ENCODE measurements at regions not wholly inside any gene's neighbourhood (a gene's known extent, or its start where the extent isn't known, plus 50 kb on each side); places are given as distances from the start of the nearest gene placed in this dataset.

- Mint-ChIP-seq H3K9me3 (ENCODE audit: unreplicated experiment) (peaks cover 2% of the 10 kb centered on the region), H3K27me3 (ENCODE audit: low read depth, unreplicated experiment) (no peaks in the 10 kb centered on the region), H3K4me3 (ENCODE audit: unreplicated experiment) (no peak overlapping the region), H3K27ac (ENCODE audit: unreplicated experiment) (no peak overlapping the region), H3K36me3 (ENCODE audit: low read depth, unreplicated experiment) (no peaks in the 10 kb centered on the region), H3K4me1 (ENCODE audit: low read depth, unreplicated experiment) (no peaks in the 10 kb centered on the region)
- Histone ChIP-seq H4K20me1 (ENCODE audit: insufficient read depth, low read length) (no peaks in the 10 kb centered on the region), H3K27me3 (ENCODE audit: insufficient read depth, low read length) (no peaks in the 10 kb centered on the region), H3K4me1 (ENCODE audit: insufficient read depth, low read length) (no peaks in the 10 kb centered on the region), H3K4me2 (ENCODE audit: low read length) (no peak overlapping the region), H3K79me2 (ENCODE audit: insufficient read depth, low read length) (no peaks in the 10 kb centered on the region), H3K4me3 (ENCODE audit: insufficient read depth, low read depth, low read length) (no peak overlapping the region), H2AFZ (ENCODE audit: low read depth, low read length) (no peak overlapping the region), H3K9me3 (ENCODE audit: insufficient read depth, low read depth, low read length) (no peaks in the 10 kb centered on the region), H3K27ac (ENCODE audit: low read depth, low read length) (no peak overlapping the region), H3K36me3 (ENCODE audit: insufficient read depth, low read length) (no peaks in the 10 kb centered on the region), H3K9ac (ENCODE audit: low read length) (no peak overlapping the region)
- DNase-seq (ENCODE audit: low read depth) (no peak), FAIRE-seq (no peak)
- TF ChIP-seq EZH2 (IDR thresholded peaks at IDR 0.05; ENCODE audit: insufficient read depth, low read length) (no peak), CTCF (IDR thresholded peaks at IDR 0.05; ENCODE audit: insufficient read depth, low read depth, low read length) (no peak)
Observed at GRCh38 chr13:73608711-73609485, 525.3 kb downstream of the KLF12 start.

GRCh38 chr13:73608157-73608516, 526.1 kb downstream of the KLF12 start:
- H3K9me3 ChIP-seq (ENCODE audit: insufficient read depth, low read depth, low read length): no peaks in the 10 kb centered on the region
- H3K27me3 Mint-ChIP-seq (ENCODE audit: low read depth, unreplicated experiment): no peaks in the 10 kb centered on the region
- no peaks in the 10 kb centered on the region for H3K4me1 Mint-ChIP-seq (ENCODE audit: low read depth, unreplicated experiment)
- no peaks in the 10 kb centered on the region for H3K36me3 Mint-ChIP-seq (ENCODE audit: low read depth, unreplicated experiment)
- no peak overlapping the region for H3K4me3 Mint-ChIP-seq (ENCODE audit: unreplicated experiment)
- H3K9ac ChIP-seq (ENCODE audit: low read length): no peak overlapping the region
- H3K79me2 ChIP-seq (ENCODE audit: insufficient read depth, low read length): no peaks in the 10 kb centered on the region
- no peak for TF ChIP-seq EZH2 (IDR thresholded peaks at IDR 0.05; ENCODE audit: insufficient read depth, low read length)
- no peak for TF ChIP-seq CTCF (IDR thresholded peaks at IDR 0.05; ENCODE audit: insufficient read depth, low read depth, low read length)
- H2AFZ ChIP-seq (ENCODE audit: low read depth, low read length): no peak overlapping the region
- DNase-seq (ENCODE audit: low read depth) (no peak), FAIRE-seq (no peak)
- H3K4me3 ChIP-seq (ENCODE audit: insufficient read depth, low read depth, low read length): no peak overlapping the region
- no peaks in the 10 kb centered on the region for H3K4me1 ChIP-seq (ENCODE audit: insufficient read depth, low read length)
- no peaks in the 10 kb centered on the region for H3K36me3 ChIP-seq (ENCODE audit: insufficient read depth, low read length)
- no peaks in the 10 kb centered on the region for H4K20me1 ChIP-seq (ENCODE audit: insufficient read depth, low read length)
- no peak overlapping the region for H3K4me2 ChIP-seq (ENCODE audit: low read length)
- no peaks in the 10 kb centered on the region for H3K27me3 ChIP-seq (ENCODE audit: insufficient read depth, low read length)
- peaks cover 2% of the 10 kb centered on the region for H3K9me3 Mint-ChIP-seq (ENCODE audit: unreplicated experiment)
- no peak overlapping the region for H3K27ac Mint-ChIP-seq (ENCODE audit: unreplicated experiment)
- H3K27ac ChIP-seq (ENCODE audit: low read depth, low read length): no peak overlapping the region

- Mint-ChIP-seq H3K27me3 (ENCODE audit: low read depth, unreplicated experiment) (no peaks in the 10 kb centered on the region), H3K36me3 (ENCODE audit: low read depth, unreplicated experiment) (no peaks in the 10 kb centered on the region), H3K4me3 (ENCODE audit: unreplicated experiment) (no peak overlapping the region)
Observed at GRCh38 chr13:73607489-73608156, 526.6 kb downstream of the KLF12 start.

More at GRCh38 chr13:73607489-73608156, 526.6 kb downstream of the KLF12 start:
- Histone ChIP-seq H3K36me3 (ENCODE audit: insufficient read depth, low read length) (no peaks in the 10 kb centered on the region), H3K27me3 (ENCODE audit: insufficient read depth, low read length) (no peaks in the 10 kb centered on the region), H4K20me1 (ENCODE audit: insufficient read depth, low read length) (no peaks in the 10 kb centered on the region), H3K4me3 (ENCODE audit: insufficient read depth, low read depth, low read length) (no peak overlapping the region), H3K79me2 (ENCODE audit: insufficient read depth, low read length) (no peaks in the 10 kb centered on the region), H3K9me3 (ENCODE audit: insufficient read depth, low read depth, low read length) (no peaks in the 10 kb centered on the region), H3K9ac (ENCODE audit: low read length) (no peak overlapping the region), H3K27ac (ENCODE audit: low read depth, low read length) (no peak overlapping the region), H3K4me2 (ENCODE audit: low read length) (no peak overlapping the region), H3K4me1 (ENCODE audit: insufficient read depth, low read length) (no peaks in the 10 kb centered on the region), H2AFZ (ENCODE audit: low read depth, low read length) (no peak overlapping the region)
- H3K9me3 Mint-ChIP-seq (ENCODE audit: unreplicated experiment): peaks cover 2% of the 10 kb centered on the region
- no peak for TF ChIP-seq EZH2 (IDR thresholded peaks at IDR 0.05; ENCODE audit: insufficient read depth, low read length)
- no peak for TF ChIP-seq CTCF (IDR thresholded peaks at IDR 0.05; ENCODE audit: insufficient read depth, low read depth, low read length)
- DNase-seq (ENCODE audit: low read depth) (no peak), FAIRE-seq (no peak)
- H3K4me1 Mint-ChIP-seq (ENCODE audit: low read depth, unreplicated experiment): no peaks in the 10 kb centered on the region
- no peak overlapping the region for H3K27ac Mint-ChIP-seq (ENCODE audit: unreplicated experiment)
